ENCODE measurements at regions not wholly inside any gene's neighbourhood (a gene's known extent, or its start where the extent isn't known, plus 50 kb on each side); places are given as distances from the start of the nearest gene placed in this dataset.
A peak's percentile ranks its signal among the peaks of the same experiment; 100 is the strongest.

- Mint-ChIP-seq H3K27me3 (no peaks in the 10 kb centered on the region), H3K4me3 (no peak overlapping the region), H3K27ac (peak overlapping the region in 1 of 9 donors; percentile 13), H3K4me1 (peaks cover 6 to 14% (median 7%) of the 10 kb centered on the region in 7 donors), H3K9me3 (peaks cover 0 to 5% (median 0%) of the 10 kb centered on the region in 11 donors), H3K36me3 (no peaks in the 10 kb centered on the region)
- Histone ChIP-seq H3K4me1 (ENCODE audit: control insufficient read depth in 2 of 2, insufficient read depth in 2 of 2, low read length in 2 of 2) (no peaks in the 10 kb centered on the region), H3K9me3 (ENCODE audit: control insufficient read depth in 2 of 3, low read length in 3 of 3) (no peaks in the 10 kb centered on the region), H3K27me3 (ENCODE audit: control insufficient read depth in 2 of 2, insufficient read depth in 2 of 2, low read length in 2 of 2) (no peaks in the 10 kb centered on the region), H3K27ac (ENCODE audit: low read depth, low read length) (no peak overlapping the region), H3K4me3 (ENCODE audit: low read length) (no peak overlapping the region), H3K36me3 (ENCODE audit: control insufficient read depth in 2 of 3, insufficient read depth in 3 of 3, low read length in 3 of 3) (no peaks in the 10 kb centered on the region)
- ChIA-PET CTCF (no interaction called here), POLR2A (no interaction called here)
- DNase-seq (no peak), ATAC-seq (no peak)
- intact Hi-C loops (cut with micrococcal nuclease): no loop called here
Measured at GRCh38 chr3:59341459-59341858, 291.6 kb upstream of the CFAP20DC start.

- Mint-ChIP-seq H3K36me3 (no peaks in the 10 kb centered on the region), H3K4me3 (peak overlapping the region in 1 of 10 donors; percentile 4), H3K4me1 (peaks cover 6 to 14% (median 7%) of the 10 kb centered on the region in 7 donors), H3K9me3 (peaks cover 0 to 4% (median 0%) of the 10 kb centered on the region in 11 donors), H3K27ac (peak overlapping the region in 2 of 9 donors; percentile 33 to 36), H3K27me3 (no peaks in the 10 kb centered on the region)
- ChIA-PET CTCF (no interaction called here), POLR2A (no interaction called here)
- Histone ChIP-seq H3K4me3 (ENCODE audit: low read length) (no peak overlapping the region), H3K36me3 (ENCODE audit: control insufficient read depth in 2 of 3, insufficient read depth in 3 of 3, low read length in 3 of 3) (no peaks in the 10 kb centered on the region), H3K9me3 (ENCODE audit: control insufficient read depth in 2 of 3, low read length in 3 of 3) (no peaks in the 10 kb centered on the region), H3K27me3 (ENCODE audit: control insufficient read depth in 2 of 2, insufficient read depth in 2 of 2, low read length in 2 of 2) (no peaks in the 10 kb centered on the region), H3K27ac (ENCODE audit: low read depth, low read length) (no peak overlapping the region), H3K4me1 (ENCODE audit: control insufficient read depth in 2 of 2, insufficient read depth in 2 of 2, low read length in 2 of 2) (no peaks in the 10 kb centered on the region)
- ATAC-seq (no peak), DNase-seq (no peak)
- intact Hi-C loops (cut with micrococcal nuclease): no loop called here
Measured at GRCh38 chr3:59339818-59340217, 290.0 kb upstream of the CFAP20DC start.

GRCh38 chr3:59338934-59339333, 289.1 kb upstream of the CFAP20DC start:
- Mint-ChIP-seq H3K27ac (no peak overlapping the region), H3K4me3 (no peak overlapping the region), H3K4me1 (peaks cover 6 to 14% (median 9%) of the 10 kb centered on the region in 7 donors), H3K27me3 (no peaks in the 10 kb centered on the region), H3K36me3 (peaks cover 0 to 2% (median 2%) of the 10 kb centered on the region in 5 donors), H3K9me3 (peaks cover 0 to 5% (median 2%) of the 10 kb centered on the region in 11 donors)
- Histone ChIP-seq H3K4me1 (ENCODE audit: control insufficient read depth in 2 of 2, insufficient read depth in 2 of 2, low read length in 2 of 2) (no peaks in the 10 kb centered on the region), H3K27me3 (ENCODE audit: control insufficient read depth in 2 of 2, insufficient read depth in 2 of 2, low read length in 2 of 2) (no peaks in the 10 kb centered on the region), H3K9me3 (ENCODE audit: control insufficient read depth in 2 of 3, low read length in 3 of 3) (no peaks in the 10 kb centered on the region), H3K36me3 (ENCODE audit: control insufficient read depth in 2 of 3, insufficient read depth in 3 of 3, low read length in 3 of 3) (no peaks in the 10 kb centered on the region), H3K4me3 (ENCODE audit: low read length) (no peak overlapping the region), H3K27ac (ENCODE audit: low read depth, low read length) (no peak overlapping the region)
- CTCF ChIA-PET: no interaction called here
- DNase-seq: no peak
- POLR2A ChIA-PET: no interaction called here
- ATAC-seq: no peak
- intact Hi-C loops (cut with micrococcal nuclease): no loop called here

GRCh38 chr3:59335338-59335737, 285.5 kb upstream of the CFAP20DC start:
- Mint-ChIP-seq H3K4me3 (no peak overlapping the region), H3K27me3 (no peaks in the 10 kb centered on the region), H3K9me3 (peaks cover 0 to 16% (median 5%) of the 10 kb centered on the region in 11 donors), H3K36me3 (peaks cover 0 to 9% (median 5%) of the 10 kb centered on the region in 5 donors), H3K4me1 (peaks cover 6 to 11% (median 7%) of the 10 kb centered on the region in 7 donors), H3K27ac (no peak overlapping the region)
- Histone ChIP-seq H3K27ac (ENCODE audit: low read depth, low read length) (no peak overlapping the region), H3K36me3 (ENCODE audit: control insufficient read depth in 2 of 3, insufficient read depth in 3 of 3, low read length in 3 of 3) (no peaks in the 10 kb centered on the region), H3K27me3 (ENCODE audit: control insufficient read depth in 2 of 2, insufficient read depth in 2 of 2, low read length in 2 of 2) (no peaks in the 10 kb centered on the region), H3K4me3 (ENCODE audit: low read length) (no peak overlapping the region), H3K4me1 (ENCODE audit: control insufficient read depth in 2 of 2, insufficient read depth in 2 of 2, low read length in 2 of 2) (no peaks in the 10 kb centered on the region), H3K9me3 (ENCODE audit: control insufficient read depth in 2 of 3, low read length in 3 of 3) (no peaks in the 10 kb centered on the region)
- ChIA-PET POLR2A (no interaction called here), CTCF (interaction anchor here (1.0 kb wide), 1 partner anchor 21 kb away, joined by 3 read pairs; no protein-coding TSS in a partner anchor)
- ATAC-seq: no peak
- intact Hi-C loops (cut with micrococcal nuclease): no loop called here
- no peak for DNase-seq

GRCh38 chr3:59334585-59334984, 284.8 kb upstream of the CFAP20DC start:
- ChIA-PET CTCF (interaction anchor here (1.0 kb wide), 1 partner anchor 21 kb away, joined by 3 read pairs; no protein-coding TSS in a partner anchor), POLR2A (interaction anchor here (0.5 kb wide), 1 partner anchor 1047 kb away, joined by 3 read pairs; no protein-coding TSS in a partner anchor)
- H3K4me3 ChIP-seq (ENCODE audit: low read length): no peak overlapping the region
- no peaks in the 10 kb centered on the region for H3K9me3 ChIP-seq (ENCODE audit: control insufficient read depth in 2 of 3, low read length in 3 of 3)
- Mint-ChIP-seq H3K4me1 (peaks cover under 1 to 7% (median 1%) of the 10 kb centered on the region in 7 donors), H3K27ac (no peak overlapping the region), H3K4me3 (no peak overlapping the region), H3K36me3 (peaks cover 0 to 9% (median 5%) of the 10 kb centered on the region in 5 donors), H3K27me3 (no peaks in the 10 kb centered on the region), H3K9me3 (peaks cover 0 to 16% (median 6%) of the 10 kb centered on the region in 11 donors)
- no peaks in the 10 kb centered on the region for H3K27me3 ChIP-seq (ENCODE audit: control insufficient read depth in 2 of 2, insufficient read depth in 2 of 2, low read length in 2 of 2)
- intact Hi-C loops (cut with micrococcal nuclease): no loop called here
- H3K36me3 ChIP-seq (ENCODE audit: control insufficient read depth in 2 of 3, insufficient read depth in 3 of 3, low read length in 3 of 3): no peaks in the 10 kb centered on the region
- no peak overlapping the region for H3K27ac ChIP-seq (ENCODE audit: low read depth, low read length)
- ATAC-seq (no peak), DNase-seq (no peak)
- H3K4me1 ChIP-seq (ENCODE audit: control insufficient read depth in 2 of 2, insufficient read depth in 2 of 2, low read length in 2 of 2): no peaks in the 10 kb centered on the region

GRCh38 chr3:59327376-59327808, 277.6 kb upstream of the CFAP20DC start:
- POLR2A ChIA-PET: no interaction called here
- no peaks in the 10 kb centered on the region for H3K27me3 ChIP-seq (ENCODE audit: control insufficient read depth in 2 of 2, insufficient read depth in 2 of 2, low read length in 2 of 2)
- H3K9me3 ChIP-seq (ENCODE audit: control insufficient read depth in 2 of 3, low read length in 3 of 3): no peaks in the 10 kb centered on the region
- H3K4me3 ChIP-seq (ENCODE audit: low read length): no peak overlapping the region
- CTCF ChIA-PET: no interaction called here
- Mint-ChIP-seq H3K4me1 (peaks cover 0 to 8% (median 0%) of the 10 kb centered on the region in 7 donors), H3K27me3 (no peaks in the 10 kb centered on the region), H3K9me3 (peaks cover 0 to 11% (median 0%) of the 10 kb centered on the region in 11 donors), H3K36me3 (peaks cover 0 to 3% (median 0%) of the 10 kb centered on the region in 5 donors), H3K4me3 (no peak overlapping the region), H3K27ac (no peak overlapping the region)
- no peak overlapping the region for H3K27ac ChIP-seq (ENCODE audit: low read depth, low read length)
- H3K4me1 ChIP-seq (ENCODE audit: control insufficient read depth in 2 of 2, insufficient read depth in 2 of 2, low read length in 2 of 2): no peaks in the 10 kb centered on the region
- H3K36me3 ChIP-seq (ENCODE audit: control insufficient read depth in 2 of 3, insufficient read depth in 3 of 3, low read length in 3 of 3): no peaks in the 10 kb centered on the region
- DNase-seq (no peak), ATAC-seq (no peak)
- intact Hi-C loops (cut with micrococcal nuclease): no loop called here
